DMS 273 treated with DMSO at 0.1 percent for 48 hours (cell line): ENCODE measurements at regions not wholly inside any gene's neighbourhood (a gene's known extent, or its start where the extent isn't known, plus 50 kb on each side); places are given as distances from the start of the nearest gene placed in this dataset.
"Not testable (repeated sequence)": the region's sequence is repeated elsewhere in the genome, so short reads cannot be mapped to it uniquely, and the experiment has no call there.

Source experiments
- DNase-seq: peaks from one replicate; lab custom pipeline; 2025; lab: John Stamatoyannopoulos, UW

- DNase-seq: no peak
These were observed 90.3 kb upstream of the TMTC4 start for GRCh38 chr13:100764937-100765336.

DNA sequence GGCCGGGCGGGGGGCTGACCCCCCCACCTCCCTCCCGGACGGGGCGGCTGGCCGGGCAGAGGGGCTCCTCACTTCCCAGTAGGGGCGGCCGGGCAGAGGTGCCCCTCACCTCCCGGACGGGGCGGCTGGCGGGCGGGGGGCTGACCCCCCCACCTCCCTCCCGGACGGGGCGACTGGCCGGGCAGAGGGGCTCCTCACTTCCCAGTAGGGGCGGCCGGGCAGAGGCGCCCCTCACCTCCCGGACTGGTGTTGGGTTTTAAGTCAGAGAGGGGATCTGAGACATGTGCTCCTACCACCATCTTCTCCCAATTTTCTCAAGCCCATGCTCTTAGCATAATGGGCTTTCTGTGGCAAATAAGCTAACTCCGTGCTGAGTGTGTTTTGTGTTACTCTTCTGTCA lies 87.5 kb upstream of the TMTC4 start:
- DNase-seq: not testable (repeated sequence)

DNA sequence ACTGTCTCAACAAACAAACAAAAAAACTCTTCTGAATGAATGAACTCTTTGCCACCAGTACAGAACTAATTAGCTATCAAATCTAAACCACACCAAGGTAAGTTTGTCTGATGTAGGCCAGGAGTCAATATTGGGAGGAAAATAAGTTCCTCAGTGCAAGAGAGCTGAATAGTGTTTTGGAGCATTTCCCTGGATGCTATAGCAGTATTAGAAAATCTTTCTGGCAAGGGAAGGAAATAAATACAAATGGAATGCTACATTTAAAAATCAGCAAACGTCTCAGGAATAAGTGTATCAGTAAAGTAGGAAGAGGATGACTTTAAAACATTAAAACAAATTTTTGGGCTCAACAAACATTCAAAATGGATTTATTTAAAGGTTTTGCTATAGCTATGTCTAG lies 81.3 kb upstream of the TMTC4 start:
- no peak for DNase-seq

GRCh38 chr13:100754459-100754858 lies 79.9 kb upstream of the TMTC4 start:
- no peak for DNase-seq

DNA sequence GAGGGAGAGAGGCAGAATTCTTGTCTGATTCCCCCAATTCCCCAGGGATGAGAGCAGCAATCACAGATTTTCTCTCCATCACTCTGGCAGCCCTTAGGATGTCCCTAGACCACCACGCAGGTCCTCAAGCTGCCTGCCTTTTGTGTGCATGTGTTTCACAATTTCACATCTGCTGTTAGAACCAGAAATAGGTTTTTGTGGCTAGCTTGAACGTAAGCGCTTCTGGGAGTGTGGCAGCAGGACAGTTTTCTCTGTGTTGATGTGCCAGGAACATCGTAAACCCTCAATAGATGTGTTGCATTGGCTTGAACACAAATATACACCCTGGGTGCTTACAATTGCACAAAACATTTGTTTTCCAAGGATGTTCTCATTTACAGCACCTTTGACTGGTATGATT lies 78.8 kb upstream of the TMTC4 start:
- no peak for DNase-seq

GRCh38 chr13:100751826-100752225 lies 77.2 kb upstream of the TMTC4 start:
- no peak for DNase-seq

DNA sequence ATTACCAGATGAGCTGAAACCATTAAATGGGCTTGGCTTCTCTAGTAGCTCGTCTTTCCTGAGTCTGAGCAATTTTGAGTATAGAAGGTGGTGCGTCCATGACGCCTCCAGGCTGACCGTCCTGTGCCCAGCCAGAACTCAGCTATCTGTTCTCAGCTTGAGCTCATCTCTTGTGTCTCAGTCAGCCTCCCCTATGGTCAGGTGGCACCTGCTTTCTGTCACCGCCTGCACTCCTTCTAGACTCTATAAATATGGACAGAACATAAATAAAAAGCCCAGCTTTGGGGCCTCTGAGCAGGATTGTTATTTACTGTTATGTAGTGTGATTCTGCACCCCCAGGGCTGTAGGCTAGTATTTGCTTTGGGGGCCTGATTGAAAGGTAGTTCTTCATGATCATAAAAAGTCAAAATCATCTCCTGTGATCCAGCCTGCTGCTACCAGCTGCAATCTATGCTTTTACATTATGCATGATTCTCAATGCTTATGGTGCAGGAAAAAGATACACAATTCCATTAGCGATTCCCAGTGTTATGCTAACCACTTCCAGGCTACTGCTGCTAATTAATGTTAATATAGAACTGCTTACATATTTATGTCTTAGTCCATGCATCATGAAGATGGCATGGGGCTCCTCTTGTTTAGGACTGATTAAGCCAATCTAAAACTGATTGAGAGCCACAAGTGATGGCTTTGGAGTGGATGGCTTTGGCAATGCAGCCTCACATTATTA lies 72.5 kb upstream of the TMTC4 start:
- DNase-seq: no peak

DNA sequence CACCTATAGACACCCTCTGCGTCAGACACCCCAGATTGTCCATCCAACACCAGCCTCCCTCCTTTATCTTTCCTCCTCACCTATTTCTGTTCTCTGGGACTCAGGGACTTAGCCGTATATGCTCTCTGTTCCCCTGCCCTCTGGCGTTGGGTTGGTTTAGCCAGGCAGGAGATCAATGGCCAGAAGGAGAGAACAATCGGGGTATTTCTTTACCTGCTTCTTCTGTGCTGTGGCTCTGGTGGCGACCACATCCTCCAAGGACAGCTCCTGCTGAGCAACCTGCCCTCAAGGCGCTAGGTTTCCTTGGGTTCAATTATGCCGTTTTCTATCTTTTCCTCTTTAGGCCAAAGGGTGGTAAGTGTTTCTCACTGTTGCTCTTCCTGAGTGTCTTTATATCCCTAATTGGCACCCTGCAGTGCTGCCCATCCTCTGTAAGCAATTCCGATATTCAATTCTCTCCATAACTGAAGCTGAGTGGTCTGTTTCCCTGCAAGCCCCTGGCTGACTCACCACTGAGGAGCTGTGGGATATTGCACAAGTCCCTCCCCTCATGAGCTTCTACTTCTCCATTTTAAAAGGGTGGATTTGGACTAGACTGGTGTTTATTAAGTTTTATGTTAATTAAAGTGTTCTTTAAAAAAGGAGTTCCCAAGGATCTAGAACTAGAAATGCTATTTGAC lies 63.7 kb upstream of the TMTC4 start:
- no peak for DNase-seq

DNA sequence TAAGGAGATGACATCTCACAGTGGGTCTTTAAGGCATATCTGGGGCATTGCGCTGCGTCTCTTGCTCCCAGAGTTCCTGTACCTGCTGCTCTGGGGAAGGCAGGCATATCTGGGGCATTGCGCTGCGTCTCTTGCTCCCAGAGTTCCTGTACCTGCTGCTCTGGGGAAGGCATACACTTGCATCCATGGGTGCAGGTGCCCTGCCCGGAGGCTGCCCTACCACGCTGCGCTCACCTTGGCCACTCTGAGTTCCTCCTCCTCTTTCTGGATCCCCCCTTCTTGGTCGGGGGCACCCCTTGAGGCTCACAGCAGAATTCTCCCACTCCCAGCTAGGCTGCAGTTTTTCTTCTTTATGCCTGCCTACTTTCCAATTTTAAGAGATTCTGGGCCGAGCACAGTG lies 60.9 kb upstream of the TMTC4 start:
- no peak for DNase-seq

DNA sequence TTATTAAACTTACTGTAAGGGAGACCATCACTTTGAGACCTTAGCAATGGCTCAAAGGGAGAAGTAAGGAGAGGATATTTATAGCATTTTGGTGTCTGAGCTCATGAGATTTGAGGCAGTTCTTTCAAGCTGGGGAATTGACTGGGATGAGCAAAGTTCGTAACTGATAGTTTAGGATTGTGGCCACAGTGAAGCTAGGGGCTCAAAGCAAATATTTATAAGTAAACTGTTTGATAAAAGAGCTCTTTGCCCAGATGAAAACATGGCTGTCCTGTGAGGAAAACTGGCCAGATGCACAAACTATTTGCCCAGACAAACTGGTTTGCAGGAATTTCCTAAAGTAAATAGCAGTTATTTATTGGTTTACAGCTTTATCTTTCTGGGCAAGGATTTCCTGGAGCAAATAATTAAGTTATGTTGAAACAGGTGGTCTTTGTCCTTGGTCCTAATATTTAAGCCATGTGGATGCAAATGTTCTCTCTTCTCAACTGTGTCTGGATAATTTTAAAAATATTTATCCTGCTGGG lies 59.7 kb upstream of the TMTC4 start:
- no peak for DNase-seq

GRCh38 chr13:100733261-100733660 lies 58.7 kb upstream of the TMTC4 start:
- no peak for DNase-seq

DNA sequence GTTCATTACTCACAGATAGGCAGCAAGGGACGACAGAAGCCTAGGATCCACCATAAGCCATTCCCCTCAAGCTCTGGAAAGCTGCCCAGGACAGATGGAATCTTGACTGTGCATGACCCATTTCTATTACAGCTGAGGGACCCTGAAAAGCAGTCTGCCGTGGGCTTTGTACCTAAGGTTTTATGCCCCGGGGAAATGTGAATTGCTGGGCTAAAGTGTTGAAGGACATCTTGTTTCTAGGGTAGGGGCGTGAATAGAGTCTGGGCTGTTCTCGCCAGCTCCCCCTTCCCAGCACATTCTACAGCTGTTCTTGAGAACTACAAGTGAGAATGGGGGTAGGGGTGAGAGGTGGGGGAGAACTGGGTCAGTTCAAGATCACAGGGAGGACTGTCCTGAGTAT lies 53.6 kb upstream of the TMTC4 start:
- no peak for DNase-seq

GRCh38 chr13:100725472-100725871 lies 50.9 kb upstream of the TMTC4 start:
- DNase-seq: no peak

DNA sequence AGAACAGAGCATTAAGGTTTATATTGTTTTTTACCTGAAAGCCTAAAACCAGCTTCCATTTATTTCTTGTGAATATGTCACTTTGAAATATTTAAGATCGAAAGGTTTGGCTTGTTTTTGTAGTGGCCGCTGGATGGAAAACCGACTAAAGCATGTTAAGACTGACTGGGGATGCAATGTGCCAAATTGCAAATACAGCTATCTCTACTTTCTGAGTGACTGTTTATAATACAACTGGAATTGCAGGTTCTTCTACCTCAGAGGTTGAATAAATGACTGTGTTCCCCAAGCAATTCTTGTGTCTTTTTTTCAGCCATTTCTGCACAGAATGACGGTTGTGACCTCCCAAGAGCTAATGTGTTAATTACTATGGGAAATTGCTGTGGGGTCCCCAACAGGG lies 50.0 kb upstream of the TMTC4 start:
- DNase-seq: no peak
